Amniotic stem cell (primary cell): ENCODE measurements at regions not wholly inside any gene's neighbourhood (a gene's known extent, or its start where the extent isn't known, plus 50 kb on each side); places are given as distances from the start of the nearest gene placed in this dataset.

Source experiments
- DNase-seq: peaks from one replicate; lab custom pipeline; 2025; lab: John Stamatoyannopoulos, UW

DNA sequence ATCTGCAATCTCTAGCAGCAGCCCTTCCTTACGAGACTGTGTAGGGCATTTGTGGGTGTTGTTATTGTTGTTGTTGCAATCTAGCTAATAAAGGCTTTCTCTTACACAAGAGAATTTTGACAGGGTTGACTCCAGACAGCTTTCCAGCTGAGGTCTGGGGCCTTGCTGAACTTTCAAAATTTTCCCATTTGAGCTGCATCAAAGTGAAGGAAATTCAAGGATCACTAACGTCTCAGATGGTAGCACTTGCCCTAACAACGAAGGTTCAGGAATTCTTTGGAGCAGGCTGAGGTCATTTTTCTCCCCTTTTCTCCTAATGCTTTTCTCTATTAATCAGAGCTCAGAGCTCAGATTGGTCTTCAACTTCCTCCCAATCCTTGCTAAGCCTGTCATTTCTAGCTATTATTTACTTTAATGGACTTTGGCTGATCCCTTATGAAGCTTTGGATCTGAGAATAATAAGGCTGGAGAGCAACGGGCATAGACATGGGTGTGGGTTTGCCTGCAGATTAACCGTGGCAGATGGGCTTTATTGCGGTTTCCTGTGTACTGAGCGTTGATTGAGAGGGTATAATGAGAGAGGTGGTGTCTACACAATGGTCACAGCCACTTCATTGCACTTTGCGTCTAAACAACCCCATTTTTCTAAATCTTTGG lies 614.0 kb upstream of the AGTR1 start:
- DNase-seq, result no peak

- no peak for DNase-seq
These were observed 612.8 kb upstream of the AGTR1 start for GRCh38 chr3:148084931-148085330.

DNA sequence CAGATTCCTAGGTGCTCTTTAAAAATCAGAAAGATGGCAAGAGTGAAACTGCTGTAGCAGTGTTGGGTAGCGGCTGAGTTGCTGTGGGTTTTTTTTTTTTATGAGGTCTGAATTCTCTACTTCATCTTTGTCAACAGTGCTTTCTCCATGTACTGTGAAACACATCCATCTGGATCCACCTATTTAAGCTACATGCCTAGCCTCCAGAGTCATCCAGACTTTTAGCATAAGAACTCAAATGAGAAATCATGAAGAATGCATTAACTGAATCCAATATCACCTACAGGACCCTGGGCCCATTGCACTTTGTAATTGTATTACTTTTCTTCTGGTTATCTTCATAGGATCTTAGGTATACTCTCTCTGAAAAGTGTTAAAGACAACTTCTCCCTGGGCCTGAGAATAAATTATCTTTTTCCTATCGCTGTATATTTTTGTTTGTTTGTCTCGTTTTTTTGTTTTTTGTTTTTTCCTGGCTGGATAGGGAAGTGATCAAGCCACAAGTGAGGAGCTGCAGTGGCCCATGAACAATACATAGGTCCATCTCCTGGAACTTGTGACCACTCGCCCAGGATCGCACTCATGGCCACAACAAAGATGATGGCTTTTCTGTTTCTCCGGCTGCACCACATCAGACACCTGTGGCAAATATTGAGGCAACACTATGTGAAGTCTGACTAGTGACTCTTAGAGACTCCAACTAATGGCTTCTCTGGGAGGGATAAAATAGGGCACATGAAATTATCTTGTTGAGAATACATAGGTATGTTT lies 609.9 kb upstream of the AGTR1 start:
- no peak for DNase-seq

GRCh38 chr3:148089171-148089570 lies 608.5 kb upstream of the AGTR1 start:
- DNase-seq, result no peak

DNA sequence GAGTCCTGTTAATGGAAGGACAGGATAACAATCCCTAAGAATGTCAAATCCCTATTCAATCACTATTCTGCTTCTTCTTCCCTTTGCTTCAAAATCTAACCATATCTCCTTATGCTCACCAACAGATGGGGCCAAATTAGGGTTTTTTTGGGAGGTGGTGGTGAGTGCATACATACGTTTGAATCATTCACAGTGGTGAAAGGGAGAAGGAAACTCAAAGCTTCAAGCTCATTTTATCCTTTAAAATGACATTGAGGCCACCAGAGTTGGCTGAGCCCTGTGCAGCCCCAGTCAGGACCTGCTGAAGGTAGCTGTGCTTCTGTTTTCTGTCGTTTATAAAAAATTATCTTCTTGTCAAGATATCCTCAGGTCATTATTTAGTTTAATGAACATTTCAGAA lies 607.5 kb upstream of the AGTR1 start:
- no peak for DNase-seq

GRCh38 chr3:148092624-148093347 lies 604.9 kb upstream of the AGTR1 start:
- DNase-seq, result no peak

DNA sequence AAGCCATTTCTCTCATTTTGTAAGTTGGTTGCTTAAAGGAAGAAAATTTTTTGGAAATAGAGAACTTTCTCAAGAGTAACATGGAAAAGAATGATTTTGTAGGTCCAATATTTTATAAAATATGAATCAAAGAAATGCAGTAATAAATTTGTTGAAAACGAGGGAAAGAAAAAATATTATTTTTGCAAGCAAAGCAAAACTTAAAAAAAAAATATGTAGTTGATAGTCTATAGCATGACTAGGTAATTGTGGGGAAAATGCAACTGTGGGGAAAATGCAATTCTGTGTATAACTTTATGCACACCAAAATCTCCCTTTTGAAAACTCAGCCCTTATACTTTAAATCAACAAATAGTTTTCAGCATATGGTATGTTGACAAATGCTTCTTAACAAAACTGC lies 604.0 kb upstream of the AGTR1 start:
- DNase-seq, result no peak

GRCh38 chr3:148095962-148096361 lies 601.7 kb upstream of the AGTR1 start:
- no peak for DNase-seq

GRCh38 chr3:148100476-148100875 lies 597.2 kb upstream of the AGTR1 start:
- no peak for DNase-seq

GRCh38 chr3:148101061-148101460 lies 596.6 kb upstream of the AGTR1 start:
- no peak for DNase-seq

- no peak for DNase-seq
These were observed 595.5 kb upstream of the AGTR1 start for GRCh38 chr3:148102156-148102555.

- DNase-seq, result no peak
These were observed 591.6 kb upstream of the AGTR1 start for GRCh38 chr3:148106062-148106461.

- no peak for DNase-seq
These were observed 570.7 kb upstream of the AGTR1 start for GRCh38 chr3:148126956-148127355.

DNA sequence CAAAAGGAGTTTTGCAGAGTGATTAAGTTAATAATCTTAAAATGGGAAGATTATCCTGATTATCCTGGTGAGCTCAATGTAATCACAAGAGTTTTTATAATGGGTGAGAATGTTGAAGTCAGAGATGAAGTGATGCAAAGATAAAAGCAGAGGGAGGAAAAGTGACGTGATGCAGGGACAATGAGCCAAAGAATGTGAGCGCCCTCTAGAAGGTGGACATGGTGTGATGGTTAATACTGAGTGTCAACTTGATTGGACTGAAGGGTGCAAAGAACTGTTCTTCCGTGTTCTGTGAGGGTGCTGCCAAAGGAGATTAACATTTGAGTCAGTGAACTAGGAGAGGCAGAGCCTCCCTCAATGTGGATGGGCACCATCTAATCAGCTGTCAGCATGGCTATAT lies 569.6 kb upstream of the AGTR1 start:
- no peak for DNase-seq

- no peak for DNase-seq
These were observed 565.6 kb upstream of the AGTR1 start for GRCh38 chr3:148131990-148132638.

- no peak for DNase-seq
These were observed 560.9 kb upstream of the AGTR1 start for GRCh38 chr3:148136816-148137215.

DNA sequence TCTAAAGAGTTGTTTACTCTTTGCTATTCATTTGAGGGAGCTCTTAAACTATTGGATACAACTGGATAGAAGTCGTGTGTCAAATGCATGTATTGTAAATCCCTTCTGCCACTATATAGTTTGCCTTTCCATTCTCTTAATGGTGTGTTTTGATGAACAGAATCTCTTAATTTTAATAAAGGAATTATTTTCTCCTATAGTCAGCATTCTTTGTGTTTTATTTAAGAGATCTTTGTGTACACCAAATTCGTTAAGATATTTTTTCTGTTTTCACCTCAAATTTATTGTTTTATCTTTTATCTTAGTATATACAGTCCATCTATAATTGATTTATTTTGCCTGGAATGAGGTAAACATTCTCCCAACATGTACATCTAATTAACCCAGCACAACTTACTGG lies 551.5 kb upstream of the AGTR1 start:
- no peak for DNase-seq

DNA sequence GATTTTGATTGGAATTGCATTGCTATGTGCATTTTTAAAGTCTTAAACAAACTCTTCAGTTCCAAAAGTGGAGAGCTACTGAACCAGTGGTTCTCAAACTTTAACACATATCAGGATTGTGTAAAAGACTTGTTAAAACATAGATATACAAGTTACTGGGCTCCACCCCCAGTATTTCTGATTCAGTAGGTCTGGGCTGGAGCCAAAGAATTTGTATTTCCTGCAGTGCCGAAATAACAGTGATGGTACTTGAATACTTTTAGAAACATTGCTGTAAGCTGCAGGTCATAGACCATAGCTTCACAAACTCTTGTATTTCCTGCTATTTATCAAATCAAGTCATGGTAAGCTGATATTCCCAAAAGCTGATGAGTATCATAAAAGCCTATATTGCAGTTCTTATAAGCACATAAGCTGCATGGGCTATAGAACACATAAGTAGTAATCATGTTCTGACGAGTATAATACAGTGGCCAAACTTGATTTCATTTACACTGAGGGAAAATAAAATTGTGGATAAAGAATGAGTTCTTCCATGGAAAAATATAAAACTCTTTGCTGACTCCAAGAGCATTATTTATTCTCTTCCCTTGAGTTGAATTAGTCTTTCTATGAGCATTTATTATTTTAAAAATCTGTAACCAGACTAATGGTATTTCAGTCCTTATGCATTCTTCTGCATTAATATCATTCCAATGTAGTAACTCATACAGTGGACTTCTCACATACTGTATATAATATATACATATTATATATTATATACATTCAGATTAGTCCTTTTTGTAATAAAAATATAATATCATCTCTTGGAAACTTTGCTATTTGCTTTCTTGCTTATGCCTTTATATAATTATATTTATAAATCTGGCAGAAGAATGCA lies 550.5 kb upstream of the AGTR1 start:
- peak; percentile 43 for DNase-seq

GRCh38 chr3:148147903-148148302 lies 549.8 kb upstream of the AGTR1 start:
- no peak for DNase-seq

DNA sequence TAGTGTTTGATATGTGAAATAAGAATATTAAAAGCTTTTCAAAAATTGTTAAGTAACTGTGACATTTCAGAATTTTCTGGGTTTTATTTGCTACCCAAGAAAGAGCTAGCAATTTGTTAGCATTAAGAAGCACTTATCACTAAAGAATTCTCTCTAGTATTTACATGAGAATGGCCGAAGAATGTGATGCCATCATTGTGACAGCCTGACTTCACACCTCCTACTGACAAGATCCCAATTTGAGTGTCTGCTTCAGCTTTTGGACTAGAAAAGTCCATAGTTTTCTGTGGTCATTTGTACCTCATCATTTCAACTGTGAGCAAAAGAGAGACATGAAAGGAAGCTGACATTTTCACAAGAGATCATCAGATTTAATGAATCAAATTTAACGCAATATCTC lies 548.1 kb upstream of the AGTR1 start:
- DNase-seq, result no peak

GRCh38 chr3:148150141-148150540 lies 547.6 kb upstream of the AGTR1 start:
- no peak for DNase-seq

DNA sequence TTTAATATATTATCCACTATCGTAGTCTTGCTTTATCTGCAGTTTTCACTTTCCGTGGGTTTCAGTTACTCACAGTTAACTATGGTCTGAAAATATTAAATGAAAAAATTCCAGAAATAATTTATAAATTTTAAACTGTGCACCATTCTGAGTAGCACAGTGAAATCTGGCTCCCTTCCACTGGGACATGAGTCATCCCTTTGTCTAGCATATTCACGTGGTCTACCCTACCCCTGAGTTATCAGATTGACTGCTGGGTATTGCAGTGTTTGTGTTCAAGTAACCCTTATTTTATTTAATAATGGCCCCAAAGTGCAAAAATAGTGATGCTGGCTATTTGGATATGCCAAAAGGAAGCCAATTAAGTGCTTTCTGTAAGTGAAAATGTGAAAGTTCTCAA lies 539.5 kb upstream of the AGTR1 start:
- no peak for DNase-seq
